Neuronal stem cell (in vitro differentiated cells): ENCODE measurements at regions not wholly inside any gene's neighbourhood (a gene's known extent, or its start where the extent isn't known, plus 50 kb on each side); places are given as distances from the start of the nearest gene placed in this dataset.
A peak's percentile ranks its signal among the peaks of the same experiment; 100 is the strongest.

Source experiments
- DNase-seq: peaks from one replicate; pipeline ENCODE4 v3.0.0-alpha.2; 2013; ENCODE audit warnings: low spot score
- H2AFZ ChIP-seq: one replicate; pipeline ENCODE4 v1.6.1; 2013; ENCODE audit warnings: mild to moderate bottlenecking, low read length, inconsistent platforms
- H2AK5ac ChIP-seq: 2 replicates; pipeline ENCODE4 v1.6.1; 2013; ENCODE audit warnings: low read depth, mild to moderate bottlenecking, inconsistent platforms, low read length, moderate library complexity, mixed read lengths
- H2BK120ac ChIP-seq: 2 replicates; pipeline ENCODE4 v1.6.1; 2013; ENCODE audit warnings: low read depth, mild to moderate bottlenecking, inconsistent platforms, low read length, moderate library complexity, mixed read lengths
- H2BK12ac ChIP-seq: one replicate; pipeline ENCODE4 v1.6.1; 2013; ENCODE audit warnings: low read length, inconsistent platforms
- H2BK15ac ChIP-seq: 2 replicates; pipeline ENCODE4 v1.6.1; 2013; ENCODE audit warnings: mild to moderate bottlenecking, low read length, inconsistent platforms, mixed read lengths
- H2BK5ac ChIP-seq: one replicate; pipeline ENCODE4 v1.6.1; 2013; ENCODE audit warnings: inconsistent platforms, mild to moderate bottlenecking, low read length, moderate library complexity
- H3K14ac ChIP-seq: one replicate; pipeline ENCODE4 v1.6.1; 2013; ENCODE audit warnings: low read length, inconsistent platforms
- H3K18ac ChIP-seq: 2 replicates; pipeline ENCODE4 v1.6.1; 2013; ENCODE audit warnings: low read length, inconsistent platforms
- H3K23ac ChIP-seq: 2 replicates; pipeline ENCODE4 v1.6.1; 2013; ENCODE audit warnings: low read depth, mild to moderate bottlenecking, mixed read lengths, low read length, inconsistent platforms; ENCODE audit not compliant: poor library complexity
- H3K27ac ChIP-seq: replicated peaks from 3 replicates; pipeline ENCODE4 v1.5.1; 2013; ENCODE audit warnings: low read length, inconsistent platforms
- H3K27me3 ChIP-seq, 3 experiments: 2 replicates each; pipeline ENCODE4 v1.6.1; 2013; ENCODE audit warnings: low read length in 3 of 3, mild to moderate bottlenecking in 2 of 3, inconsistent platforms in 1 of 3, low read depth in 1 of 3, mixed read lengths in 1 of 3, moderate library complexity in 1 of 3; ENCODE audit not compliant: control insufficient read depth in 3 of 3, insufficient read depth in 3 of 3
- H3K36me3 ChIP-seq, 2 donors: replicated peaks in 1 of 2; 2 replicates each; pipeline ENCODE4 v1.6.1; 2013; ENCODE audit warnings: low read length in 2 of 2; ENCODE audit not compliant: control insufficient read depth in 2 of 2, insufficient read depth in 2 of 2
- H3K4ac ChIP-seq: 2 replicates; pipeline ENCODE4 v1.6.1; 2013; ENCODE audit warnings: inconsistent platforms, mild to moderate bottlenecking, low read length, moderate library complexity
- H3K4me1 ChIP-seq, 2 donors: 1 replicate in 1 of 2; 2 replicates in 1 of 2; pipeline ENCODE4 v1.6.1; 2013; ENCODE audit warnings: low read length in 2 of 2, low read depth in 1 of 2; ENCODE audit not compliant: control insufficient read depth in 2 of 2, insufficient read depth in 1 of 2
- H3K4me2 ChIP-seq: one replicate; pipeline ENCODE4 v1.6.1; 2013; ENCODE audit warnings: mild to moderate bottlenecking, low read length, inconsistent platforms; ENCODE audit not compliant: insufficient read depth, poor library complexity, severe bottlenecking
- H3K4me3 ChIP-seq, 2 donors: 2 replicates each; pipeline ENCODE4 v1.5.1; 2013; ENCODE audit warnings: low read length in 2 of 2, mild to moderate bottlenecking in 2 of 2, inconsistent platforms in 1 of 2, moderate library complexity in 1 of 2
- H3K79me1 ChIP-seq: one replicate; pipeline ENCODE4 v1.6.1; 2013; ENCODE audit warnings: low read depth, mild to moderate bottlenecking, inconsistent platforms, low read length, moderate library complexity
- H3K9ac ChIP-seq: one replicate; pipeline ENCODE4 v1.6.1; 2013; ENCODE audit warnings: mild to moderate bottlenecking, low read depth, low read length, inconsistent platforms; ENCODE audit not compliant: poor library complexity
- H3K9me3 ChIP-seq, 2 donors: replicated peaks in 1 of 2; 2 replicates each; pipeline versions ENCODE3 to v1.6.1; 2013; ENCODE audit warnings: low read length in 2 of 2, mild to moderate bottlenecking in 2 of 2, inconsistent platforms in 1 of 2, low read depth in 1 of 2, mixed read lengths in 1 of 2, moderate library complexity in 1 of 2; ENCODE audit not compliant: control insufficient read depth in 2 of 2, insufficient read depth in 1 of 2
- H4K8ac ChIP-seq: one replicate; pipeline ENCODE4 v1.6.1; 2013; ENCODE audit warnings: low read depth, mild to moderate bottlenecking, inconsistent platforms, low read length, moderate library complexity
- H4K91ac ChIP-seq: one replicate; pipeline ENCODE4 v1.6.1; 2013; ENCODE audit warnings: low read length, low read depth, mild to moderate bottlenecking, inconsistent platforms; ENCODE audit not compliant: poor library complexity
- WGBS, 2 donors: extraction: QIAGEN DNeasy Blood & Tissue Kit; methylation state at CpG; one replicate each; pipeline ENCODE4 v1.1.7; 2013; ENCODE audit warnings: missing lambda C conversion rate in 2 of 2, mixed read lengths in 1 of 2; ENCODE audit not compliant: insufficient read length in 2 of 2, insufficient replicate concordance in 1 of 2; ENCODE audit errors: extremely low coverage in 2 of 2; 5-methylcytosine and 5-hydroxymethylcytosine counted together

DNA sequence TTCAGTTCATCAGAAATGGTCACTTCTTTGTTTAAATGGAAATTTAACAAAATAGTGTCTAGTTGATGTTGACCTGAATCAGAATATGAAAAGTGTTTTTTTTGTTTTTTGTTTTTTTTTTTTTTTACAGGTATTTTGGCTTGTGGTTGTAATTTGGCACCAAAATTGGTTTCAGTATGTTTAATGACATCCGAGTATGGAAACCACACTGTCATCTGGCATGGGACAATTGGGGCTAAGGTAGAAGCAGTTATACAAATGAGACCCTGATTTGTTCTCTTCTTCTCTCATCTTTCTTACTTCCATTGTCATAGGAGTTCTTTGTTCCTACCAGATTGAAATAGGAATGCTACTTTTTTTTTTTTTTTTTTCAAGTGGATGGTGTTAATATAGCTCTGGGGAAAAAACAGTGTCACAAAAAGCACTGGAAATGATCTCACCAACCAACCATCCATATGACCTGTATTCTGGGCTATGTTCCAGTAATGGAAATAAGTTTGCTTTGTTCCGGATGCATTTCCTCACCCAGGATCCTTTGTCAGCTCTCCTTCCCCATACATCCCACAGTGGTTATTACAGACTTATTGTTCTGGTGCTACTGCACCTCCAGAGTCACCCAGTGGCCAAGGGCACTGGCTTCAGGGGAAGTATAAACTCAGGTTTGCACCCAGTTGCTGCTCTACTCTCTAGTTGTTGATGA lies 95.8 kb downstream of the ATXN3L start:
- Histone ChIP-seq H2BK12ac (no peak overlapping the region), H3K27me3 (no peaks in the 10 kb centered on the region), H3K9me3 (no peaks in the 10 kb centered on the region), H3K4me2 (no peak overlapping the region), H2BK5ac (no peak overlapping the region), H3K79me1 (no peaks in the 10 kb centered on the region), H3K23ac (no peak overlapping the region), H3K4me3 (no peak overlapping the region), H2AFZ (no peak overlapping the region), H2AK5ac (no peak overlapping the region), H2BK120ac (no peak overlapping the region), H4K91ac (no peak overlapping the region), H3K27ac (no peak overlapping the region), H3K4me1 (peaks cover 3 to 7% of the 10 kb centered on the region in 2 donors), H3K9ac (no peak overlapping the region), H3K36me3 (no peaks in the 10 kb centered on the region), H4K8ac (no peak overlapping the region), H2BK15ac (no peak overlapping the region), H3K18ac (no peak overlapping the region), H3K14ac (no peak overlapping the region), H3K4ac (no peak overlapping the region)
- no peak for DNase-seq
- WGBS, 2 donors = no CpG with 5 or more reads among the region's 2 CpGs

DNA sequence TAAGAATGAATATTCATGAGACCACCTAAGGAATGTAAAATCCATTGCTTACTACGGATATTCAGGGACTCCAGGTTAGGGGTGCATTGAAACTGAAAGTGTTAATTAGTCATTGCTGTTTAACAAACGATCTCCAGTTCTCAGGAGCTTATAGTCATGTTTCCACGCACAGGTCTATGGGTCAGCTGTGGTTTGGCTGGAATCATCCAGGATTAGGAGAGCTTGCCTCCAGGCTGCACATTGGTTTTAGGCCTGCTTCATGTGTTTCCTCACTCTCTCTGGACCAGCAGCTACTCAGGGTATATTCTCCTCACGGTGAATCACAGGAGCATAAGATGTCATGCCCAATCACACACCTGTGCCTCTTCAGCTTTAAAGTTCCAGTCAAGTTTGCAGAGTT lies 98.9 kb downstream of the ATXN3L start:
- no peak overlapping the region for H2BK5ac ChIP-seq
- H2AK5ac ChIP-seq = no peak overlapping the region
- no peak overlapping the region for H3K14ac ChIP-seq
- no peak overlapping the region for H3K18ac ChIP-seq
- H4K8ac ChIP-seq = peak overlapping the region; percentile 17
- no peak overlapping the region for H4K91ac ChIP-seq
- no peaks in the 10 kb centered on the region for H3K9me3 ChIP-seq
- no CpG with 5 or more reads among the region's 4 CpGs for WGBS, 2 donors
- no peak overlapping the region for H3K23ac ChIP-seq
- no peak overlapping the region for H2BK120ac ChIP-seq
- H2BK15ac ChIP-seq = no peak overlapping the region
- no peak overlapping the region for H3K27ac ChIP-seq
- H3K4me1 ChIP-seq = peaks cover 3 to 7% of the 10 kb centered on the region in 2 donors
- peak overlapping the region; percentile 2 for H2AFZ ChIP-seq
- H3K9ac ChIP-seq = no peak overlapping the region
- H3K4me2 ChIP-seq = no peak overlapping the region
- no peak overlapping the region for H2BK12ac ChIP-seq
- H3K27me3 ChIP-seq = no peaks in the 10 kb centered on the region
- DNase-seq = no peak
- H3K4ac ChIP-seq = no peak overlapping the region
- no peak overlapping the region for H3K4me3 ChIP-seq
- H3K36me3 ChIP-seq = no peaks in the 10 kb centered on the region
- no peaks in the 10 kb centered on the region for H3K79me1 ChIP-seq

DNA sequence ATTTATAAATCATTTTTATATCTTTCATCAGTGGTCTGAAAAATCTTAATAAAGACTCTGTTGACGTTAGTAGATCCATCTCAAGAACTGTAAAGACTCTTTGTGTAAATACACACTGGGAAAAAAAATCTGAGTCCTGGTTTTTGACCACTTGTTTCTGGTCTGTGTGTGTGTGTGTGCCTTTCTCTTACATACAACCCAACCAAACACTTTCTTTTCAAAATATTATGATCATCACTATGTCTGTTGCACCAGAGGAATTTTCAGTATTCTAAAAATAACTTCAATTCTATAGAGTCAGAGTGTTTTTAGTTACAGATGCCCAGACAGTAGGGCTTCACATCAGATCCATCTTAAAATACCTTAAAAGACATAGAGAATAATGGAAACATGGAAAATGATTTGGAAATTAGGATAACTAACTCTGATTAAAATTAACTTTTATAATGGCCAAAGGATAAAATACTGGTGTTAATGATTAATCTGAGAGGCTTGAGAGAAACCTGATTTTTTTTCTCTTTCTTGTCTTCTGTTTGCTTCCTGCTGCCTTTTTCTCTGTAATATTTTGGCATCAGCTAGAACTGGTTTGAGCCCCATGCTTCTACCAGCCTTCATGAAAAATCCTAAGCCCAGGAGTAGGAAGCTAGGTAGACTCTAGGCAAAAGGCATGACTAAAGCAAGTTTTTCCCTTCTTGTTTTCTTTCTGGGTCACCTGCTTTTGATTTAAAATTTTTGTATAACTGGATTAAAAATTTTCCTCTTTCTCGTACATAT lies 99.7 kb downstream of the ATXN3L start:
- Histone ChIP-seq H3K4me1 (peaks cover 3 to 7% of the 10 kb centered on the region in 2 donors), H2BK5ac (no peak overlapping the region), H3K9me3 (no peaks in the 10 kb centered on the region), H3K18ac (no peak overlapping the region), H4K8ac (no peak overlapping the region), H3K4me3 (no peak overlapping the region), H2AK5ac (no peak overlapping the region), H3K9ac (no peak overlapping the region), H3K23ac (no peak overlapping the region), H2AFZ (peak overlapping the region; percentile 40), H3K4me2 (no peak overlapping the region), H3K4ac (no peak overlapping the region), H3K27me3 (no peaks in the 10 kb centered on the region), H4K91ac (no peak overlapping the region), H3K27ac (no peak overlapping the region), H3K14ac (no peak overlapping the region), H2BK12ac (no peak overlapping the region), H3K36me3 (no peaks in the 10 kb centered on the region), H2BK15ac (no peak overlapping the region), H3K79me1 (no peaks in the 10 kb centered on the region), H2BK120ac (no peak overlapping the region)
- no peak for DNase-seq
- no CpG with 5 or more reads among the region's 2 CpGs for WGBS, 2 donors

DNA sequence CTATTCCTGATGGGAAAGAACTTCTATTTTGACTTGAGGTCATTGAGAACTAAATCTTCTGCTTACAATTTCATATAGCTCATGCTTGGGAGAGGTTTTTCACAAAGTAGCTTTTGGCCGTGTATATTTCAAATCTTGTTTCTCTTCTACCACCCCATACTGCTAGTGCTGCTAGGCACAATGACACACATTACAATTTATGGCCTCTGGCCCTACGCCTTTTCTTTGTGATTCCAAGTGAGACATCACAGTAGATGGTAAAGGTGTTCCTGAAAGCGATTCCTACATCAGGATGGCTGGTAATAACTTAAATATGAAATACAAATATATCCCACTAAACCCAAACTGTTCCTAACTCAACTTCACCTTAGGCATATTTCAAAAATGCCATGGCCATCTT lies 101.1 kb downstream of the ATXN3L start:
- Histone ChIP-seq H3K4ac (no peak overlapping the region), H3K36me3 (no peaks in the 10 kb centered on the region), H2AFZ (no peak overlapping the region), H3K23ac (no peak overlapping the region), H3K9me3 (no peaks in the 10 kb centered on the region), H3K4me2 (no peak overlapping the region), H3K18ac (no peak overlapping the region), H3K27me3 (no peaks in the 10 kb centered on the region), H3K4me3 (no peak overlapping the region), H3K4me1 (peaks cover 3 to 7% of the 10 kb centered on the region in 2 donors), H2BK120ac (no peak overlapping the region), H2BK12ac (no peak overlapping the region), H4K91ac (no peak overlapping the region), H3K9ac (no peak overlapping the region), H2BK5ac (no peak overlapping the region), H3K14ac (no peak overlapping the region), H2AK5ac (no peak overlapping the region), H3K79me1 (no peaks in the 10 kb centered on the region), H3K27ac (no peak overlapping the region), H4K8ac (no peak overlapping the region), H2BK15ac (no peak overlapping the region)
- no peak for DNase-seq
- no CpG with 5 or more reads among the region's 3 CpGs for WGBS, 2 donors
